ENCODE measurements at regions not wholly inside any gene's neighbourhood (a gene's known extent, or its start where the extent isn't known, plus 50 kb on each side); places are given as distances from the start of the nearest gene placed in this dataset.

GRCh38 chr5:153400931-153401330, 89.5 kb upstream of the GRIA1 start:
- no peaks in the 10 kb centered on the region for H4K20me1 ChIP-seq (ENCODE audit: insufficient read depth, low read length)
- DNase-seq = no peak
- ATAC-seq (ENCODE audit: insufficient read depth, low read depth) = no peak
- TF ChIP-seq EZH2 (IDR thresholded peaks at IDR 0.05; ENCODE audit: borderline replicate concordance, low read depth, low read length, severe bottlenecking) (no peak), CTCF (IDR thresholded peaks at IDR 0.05; ENCODE audit: borderline replicate concordance, extremely low read depth, low read length, poor library complexity, severe bottlenecking) (no peak)
- H2AFZ ChIP-seq (ENCODE audit: low read depth, low read length) = no peak overlapping the region
- H3K27me3 ChIP-seq (ENCODE audit: insufficient read depth, low read length, poor library complexity) = no peaks in the 10 kb centered on the region
- H3K4me2 ChIP-seq (ENCODE audit: insufficient read depth, low read length) = no peak overlapping the region
- H3K9ac ChIP-seq (ENCODE audit: low read depth, low read length) = no peak overlapping the region
- no peaks in the 10 kb centered on the region for H3K36me3 ChIP-seq (ENCODE audit: insufficient read depth, low read length)
- no peaks in the 10 kb centered on the region for H3K9me3 ChIP-seq (ENCODE audit: insufficient read depth, low read length, severe bottlenecking)
- H3K4me3 ChIP-seq (ENCODE audit: low read depth in 1 of 2, low read length in 2 of 2) = no peak overlapping the region
- H3K27ac ChIP-seq (ENCODE audit: low read length) = no peak overlapping the region
- no peaks in the 10 kb centered on the region for H3K4me1 ChIP-seq (ENCODE audit: insufficient read depth, low read length)
- no peaks in the 10 kb centered on the region for H3K79me2 ChIP-seq (ENCODE audit: insufficient read depth, low read length)

- Histone ChIP-seq H2AFZ (ENCODE audit: low read depth, low read length) (no peak overlapping the region), H3K27me3 (ENCODE audit: insufficient read depth, low read length, poor library complexity) (no peaks in the 10 kb centered on the region), H3K36me3 (ENCODE audit: insufficient read depth, low read length) (no peaks in the 10 kb centered on the region), H3K79me2 (ENCODE audit: insufficient read depth, low read length) (no peaks in the 10 kb centered on the region), H3K27ac (ENCODE audit: low read length) (no peak overlapping the region), H3K4me1 (ENCODE audit: insufficient read depth, low read length) (no peaks in the 10 kb centered on the region), H3K4me2 (ENCODE audit: insufficient read depth, low read length) (no peak overlapping the region), H3K9ac (ENCODE audit: low read depth, low read length) (no peak overlapping the region), H3K9me3 (ENCODE audit: insufficient read depth, low read length, severe bottlenecking) (no peaks in the 10 kb centered on the region), H4K20me1 (ENCODE audit: insufficient read depth, low read length) (no peaks in the 10 kb centered on the region), H3K4me3 (ENCODE audit: low read depth in 1 of 2, low read length in 2 of 2) (no peak overlapping the region)
- TF ChIP-seq EZH2 (IDR thresholded peaks at IDR 0.05; ENCODE audit: borderline replicate concordance, low read depth, low read length, severe bottlenecking) = no peak
- TF ChIP-seq CTCF (IDR thresholded peaks at IDR 0.05; ENCODE audit: borderline replicate concordance, extremely low read depth, low read length, poor library complexity, severe bottlenecking) = no peak
- DNase-seq (no peak), ATAC-seq (ENCODE audit: insufficient read depth, low read depth) (no peak)
Observed at GRCh38 chr5:153402550-153402949, 87.9 kb upstream of the GRIA1 start.

GRCh38 chr5:153403470-153403869, 87.0 kb upstream of the GRIA1 start:
- H4K20me1 ChIP-seq (ENCODE audit: insufficient read depth, low read length) = no peaks in the 10 kb centered on the region
- no peak for TF ChIP-seq EZH2 (IDR thresholded peaks at IDR 0.05; ENCODE audit: borderline replicate concordance, low read depth, low read length, severe bottlenecking)
- TF ChIP-seq CTCF (IDR thresholded peaks at IDR 0.05; ENCODE audit: borderline replicate concordance, extremely low read depth, low read length, poor library complexity, severe bottlenecking) = no peak

GRCh38 chr5:153404747-153405146, 85.7 kb upstream of the GRIA1 start:
- H3K4me3 ChIP-seq (ENCODE audit: low read depth in 1 of 2, low read length in 2 of 2) = no peak overlapping the region
- no peak overlapping the region for H2AFZ ChIP-seq (ENCODE audit: low read depth, low read length)
- DNase-seq = no peak

More at GRCh38 chr5:153403470-153403869, 87.0 kb upstream of the GRIA1 start:
- DNase-seq (no peak), ATAC-seq (ENCODE audit: insufficient read depth, low read depth) (no peak)
- Histone ChIP-seq H3K27me3 (ENCODE audit: insufficient read depth, low read length, poor library complexity) (no peaks in the 10 kb centered on the region), H3K9ac (ENCODE audit: low read depth, low read length) (no peak overlapping the region), H3K36me3 (ENCODE audit: insufficient read depth, low read length) (no peaks in the 10 kb centered on the region), H3K4me1 (ENCODE audit: insufficient read depth, low read length) (no peaks in the 10 kb centered on the region), H3K27ac (ENCODE audit: low read length) (no peak overlapping the region), H3K4me2 (ENCODE audit: insufficient read depth, low read length) (no peak overlapping the region), H3K9me3 (ENCODE audit: insufficient read depth, low read length, severe bottlenecking) (no peaks in the 10 kb centered on the region), H2AFZ (ENCODE audit: low read depth, low read length) (no peak overlapping the region), H3K79me2 (ENCODE audit: insufficient read depth, low read length) (no peaks in the 10 kb centered on the region), H3K4me3 (ENCODE audit: low read depth in 1 of 2, low read length in 2 of 2) (no peak overlapping the region)

More at GRCh38 chr5:153404747-153405146, 85.7 kb upstream of the GRIA1 start:
- Histone ChIP-seq H4K20me1 (ENCODE audit: insufficient read depth, low read length) (no peaks in the 10 kb centered on the region), H3K4me1 (ENCODE audit: insufficient read depth, low read length) (no peaks in the 10 kb centered on the region), H3K4me2 (ENCODE audit: insufficient read depth, low read length) (no peak overlapping the region), H3K27me3 (ENCODE audit: insufficient read depth, low read length, poor library complexity) (no peaks in the 10 kb centered on the region), H3K9me3 (ENCODE audit: insufficient read depth, low read length, severe bottlenecking) (no peaks in the 10 kb centered on the region), H3K27ac (ENCODE audit: low read length) (no peak overlapping the region), H3K9ac (ENCODE audit: low read depth, low read length) (no peak overlapping the region), H3K79me2 (ENCODE audit: insufficient read depth, low read length) (no peaks in the 10 kb centered on the region), H3K36me3 (ENCODE audit: insufficient read depth, low read length) (no peaks in the 10 kb centered on the region)
- TF ChIP-seq EZH2 (IDR thresholded peaks at IDR 0.05; ENCODE audit: borderline replicate concordance, low read depth, low read length, severe bottlenecking) (no peak), CTCF (IDR thresholded peaks at IDR 0.05; ENCODE audit: borderline replicate concordance, extremely low read depth, low read length, poor library complexity, severe bottlenecking) (no peak)
- ATAC-seq (ENCODE audit: insufficient read depth, low read depth) = no peak

All from DND-41 (cell line).